HEK293T (cell line): ENCODE measurements at regions not wholly inside any gene's neighbourhood (a gene's known extent, or its start where the extent isn't known, plus 50 kb on each side); places are given as distances from the start of the nearest gene placed in this dataset.

Experiments
- BHLHE40 ChIP-seq: fragments of 450-650 bp; IDR thresholded peaks from 2 replicates; pipeline ENCODE4 v1.6.1; 2016; ENCODE audit warnings: mild to moderate bottlenecking, moderate library complexity, borderline replicate concordance
- ELF4 ChIP-seq: fragments of 450-650 bp; IDR thresholded peaks from 2 replicates; pipeline ENCODE4 v1.6.1; 2017; ENCODE audit warnings: antibody characterized with exemption
- FOXA1 ChIP-seq: fragments of 450-650 bp; IDR thresholded peaks from 2 replicates; pipeline ENCODE4 v1.6.1; 2016; ENCODE audit warnings: mild to moderate bottlenecking
- FOXK2 ChIP-seq: fragments of 450-650 bp; IDR thresholded peaks from 2 replicates; pipeline ENCODE4 v1.6.1; 2016; ENCODE audit warnings: mild to moderate bottlenecking
- FOXM1 ChIP-seq: fragments of 450-650 bp; IDR thresholded peaks from 2 replicates; pipeline ENCODE4 v1.6.1; 2017; ENCODE audit warnings: mild to moderate bottlenecking, borderline replicate concordance
- HDGF ChIP-seq: fragments of 450-650 bp; IDR thresholded peaks from 2 replicates; pipeline ENCODE4 v1.6.1; 2017; ENCODE audit warnings: antibody characterized with exemption, borderline replicate concordance
- NFRKB ChIP-seq: fragments of 450-650 bp; IDR thresholded peaks from 2 replicates; pipeline ENCODE4 v1.6.1; 2016; ENCODE audit warnings: mild to moderate bottlenecking, moderate library complexity
- SP1 ChIP-seq: fragments of 450-650 bp; IDR thresholded peaks from 2 replicates; pipeline ENCODE4 v1.6.1; 2017
- SUZ12 ChIP-seq: fragments of 450-650 bp; IDR thresholded peaks from 2 replicates; pipeline ENCODE4 v1.6.1; 2016; ENCODE audit warnings: mild to moderate bottlenecking
- TARDBP ChIP-seq: fragments of 450-650 bp; IDR thresholded peaks from 2 replicates; pipeline ENCODE4 v1.6.1; 2016
- TF ChIP-seq, protein P1 (sequence below): fragments of 450-650 bp; IDR thresholded peaks from 2 replicates; pipeline ENCODE4 v1.6.1; 2016

DNA sequence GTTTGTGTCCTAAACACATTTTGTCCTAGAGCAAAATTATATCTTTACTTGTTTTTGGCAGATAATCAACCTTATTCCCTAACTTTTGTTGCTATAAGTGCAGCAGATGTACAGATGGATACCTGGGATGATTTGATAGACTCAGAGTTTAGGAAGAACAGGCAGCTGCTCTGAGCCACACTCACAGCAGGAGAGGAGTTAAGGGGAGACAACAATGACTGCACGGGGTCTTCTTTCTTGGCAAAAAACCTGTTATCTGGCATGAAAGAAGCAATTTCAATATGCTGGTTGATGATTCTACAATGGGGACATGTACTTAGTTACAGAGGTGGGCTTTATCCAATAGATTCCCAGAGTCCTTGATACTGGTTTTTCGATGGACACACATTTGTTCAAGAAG lies 258.9 kb upstream of the PCDH9 start:
- TF ChIP-seq BHLHE40 (no peak), NFRKB (no peak), FOXM1 (no peak), SUZ12 (no peak), FOXA1 (no peak), FOXK2 (no peak), ELF4 (no peak), TARDBP (no peak), HDGF (no peak), SP1 (no peak)
- TF ChIP-seq, protein P1, sequence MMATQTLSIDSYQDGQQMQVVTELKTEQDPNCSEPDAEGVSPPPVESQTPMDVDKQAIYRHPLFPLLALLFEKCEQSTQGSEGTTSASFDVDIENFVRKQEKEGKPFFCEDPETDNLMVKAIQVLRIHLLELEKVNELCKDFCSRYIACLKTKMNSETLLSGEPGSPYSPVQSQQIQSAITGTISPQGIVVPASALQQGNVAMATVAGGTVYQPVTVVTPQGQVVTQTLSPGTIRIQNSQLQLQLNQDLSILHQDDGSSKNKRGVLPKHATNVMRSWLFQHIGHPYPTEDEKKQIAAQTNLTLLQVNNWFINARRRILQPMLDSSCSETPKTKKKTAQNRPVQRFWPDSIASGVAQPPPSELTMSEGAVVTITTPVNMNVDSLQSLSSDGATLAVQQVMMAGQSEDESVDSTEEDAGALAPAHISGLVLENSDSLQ: no peak
